Hepatocyte (in vitro differentiated cells): ENCODE measurements at regions not wholly inside any gene's neighbourhood (a gene's known extent, or its start where the extent isn't known, plus 50 kb on each side); places are given as distances from the start of the nearest gene placed in this dataset.

Source experiments
- EZH2phosphoT487 ChIP-seq: fragments of 200-600 bp; sonication (generic); IDR thresholded peaks from one replicate; pipeline ENCODE4 v1.6.1; 2018; ENCODE audit warnings: antibody characterized with exemption, mild to moderate bottlenecking, low read depth, moderate library complexity; ENCODE audit not compliant: unreplicated experiment, severe bottlenecking
- TF ChIP-seq, protein P1 (sequence below): fragments of 200-600 bp; sonication (generic); IDR thresholded peaks from 2 replicates; pipeline ENCODE4 v1.5.1; 2016; ENCODE audit warnings: antibody characterized with exemption, mild to moderate bottlenecking; ENCODE audit not compliant: poor library complexity

DNA sequence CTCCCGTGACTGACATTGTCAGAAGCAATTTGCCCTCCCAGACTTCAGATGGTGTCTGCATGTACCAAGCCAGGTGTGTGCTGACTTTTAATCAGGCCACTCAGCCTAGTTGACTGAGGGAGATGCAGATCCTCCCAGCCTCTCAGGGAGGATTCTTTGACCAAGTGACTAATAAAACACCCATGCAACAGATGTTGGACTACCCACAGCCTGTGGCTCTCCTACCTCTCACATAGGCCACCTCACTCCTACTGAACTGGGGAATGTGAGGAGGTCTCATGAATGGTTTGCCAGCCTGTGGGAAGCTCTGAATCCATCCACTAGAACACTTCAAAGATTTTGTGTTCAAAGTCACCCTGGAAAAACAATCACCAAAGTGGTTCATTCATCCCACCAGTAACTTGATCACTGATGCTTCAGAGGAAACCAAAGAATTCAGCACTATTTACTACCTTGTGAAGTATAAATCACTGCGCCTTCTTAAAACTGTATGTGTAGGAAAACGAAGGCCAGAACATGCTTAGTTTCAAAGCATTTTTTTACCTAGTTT, 80.1 kb downstream of the ESM1 start:
- TF ChIP-seq, protein P1, sequence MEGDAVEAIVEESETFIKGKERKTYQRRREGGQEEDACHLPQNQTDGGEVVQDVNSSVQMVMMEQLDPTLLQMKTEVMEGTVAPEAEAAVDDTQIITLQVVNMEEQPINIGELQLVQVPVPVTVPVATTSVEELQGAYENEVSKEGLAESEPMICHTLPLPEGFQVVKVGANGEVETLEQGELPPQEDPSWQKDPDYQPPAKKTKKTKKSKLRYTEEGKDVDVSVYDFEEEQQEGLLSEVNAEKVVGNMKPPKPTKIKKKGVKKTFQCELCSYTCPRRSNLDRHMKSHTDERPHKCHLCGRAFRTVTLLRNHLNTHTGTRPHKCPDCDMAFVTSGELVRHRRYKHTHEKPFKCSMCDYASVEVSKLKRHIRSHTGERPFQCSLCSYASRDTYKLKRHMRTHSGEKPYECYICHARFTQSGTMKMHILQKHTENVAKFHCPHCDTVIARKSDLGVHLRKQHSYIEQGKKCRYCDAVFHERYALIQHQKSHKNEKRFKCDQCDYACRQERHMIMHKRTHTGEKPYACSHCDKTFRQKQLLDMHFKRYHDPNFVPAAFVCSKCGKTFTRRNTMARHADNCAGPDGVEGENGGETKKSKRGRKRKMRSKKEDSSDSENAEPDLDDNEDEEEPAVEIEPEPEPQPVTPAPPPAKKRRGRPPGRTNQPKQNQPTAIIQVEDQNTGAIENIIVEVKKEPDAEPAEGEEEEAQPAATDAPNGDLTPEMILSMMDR: no peak
- TF ChIP-seq EZH2phosphoT487: no peak
